AG04450 (cell line): ENCODE measurements at regions not wholly inside any gene's neighbourhood (a gene's known extent, or its start where the extent isn't known, plus 50 kb on each side); places are given as distances from the start of the nearest gene placed in this dataset.

Experiments
- CTCF ChIA-PET: fragments of 300-600, 350-600 bp; formaldehyde crosslinking; extraction: SDS; loops from one replicate; lab custom pipeline; 2022; ENCODE audit warnings: antibody characterized with exemption, inconsistent platforms; lab: Charles Lee
- POLR2A ChIA-PET: fragments of 350-600 bp; formaldehyde crosslinking; extraction: SDS; loops from one replicate; lab custom pipeline; 2021; ENCODE audit warnings: antibody characterized with exemption, inconsistent platforms; lab: Yijun Ruan, JAX
- DNase-seq: peaks from one replicate; pipeline ENCODE4 v3.0.0-alpha.2; 2011; ENCODE audit warnings: low read depth, low spot score
- H3K27ac ChIP-seq: one replicate; pipeline ENCODE4 v1.5.1; 2012; ENCODE audit warnings: low read depth, low read length, control low read depth
- H3K27me3 ChIP-seq: one replicate; pipeline ENCODE4 v1.6.0; 2012; ENCODE audit warnings: low read length; ENCODE audit not compliant: control insufficient read depth, insufficient read depth
- H3K4me3 ChIP-seq: 2 replicates; pipeline ENCODE4 v1.5.1; 2011; ENCODE audit warnings: mild to moderate bottlenecking, low read depth, low read length, control low read depth
- H3K9me3 ChIP-seq: 2 replicates; pipeline ENCODE4 v1.5.1; 2012; ENCODE audit warnings: low read length; ENCODE audit not compliant: control insufficient read depth, insufficient read depth
- CTCF ChIP-seq: IDR thresholded peaks from 2 replicates; pipeline ENCODE4 v1.5.1; 2011; ENCODE audit warnings: low read depth, low read length, control low read depth, inconsistent platforms

GRCh38 chr2:40803900-40804299, 352.0 kb upstream of the SLC8A1 start:
- DNase-seq: no peak

GRCh38 chr2:40809156-40809555, 357.3 kb upstream of the SLC8A1 start:
- CTCF ChIA-PET: interaction anchor here (0.5 kb wide), 1 partner anchor 1422 kb away, joined by 4 read pairs; no protein-coding TSS in a partner anchor
- no peak for TF ChIP-seq CTCF

More at GRCh38 chr2:40803900-40804299, 352.0 kb upstream of the SLC8A1 start:
- no peak overlapping the region for H3K27ac ChIP-seq
- H3K4me3 ChIP-seq: no peak overlapping the region
- ChIA-PET CTCF (no interaction called here), POLR2A (no interaction called here)
- TF ChIP-seq CTCF: no peak
- H3K9me3 ChIP-seq: no peaks in the 10 kb centered on the region
- H3K27me3 ChIP-seq: peaks cover 3% of the 10 kb centered on the region

GRCh38 chr2:40814616-40815015, 362.7 kb upstream of the SLC8A1 start:
- Histone ChIP-seq H3K27me3 (no peaks in the 10 kb centered on the region), H3K27ac (no peak overlapping the region), H3K9me3 (no peaks in the 10 kb centered on the region), H3K4me3 (no peak overlapping the region)
- DNase-seq: no peak
- TF ChIP-seq CTCF: no peak
- POLR2A ChIA-PET: no interaction called here
- CTCF ChIA-PET: interaction anchor here (0.6 kb wide), 1 partner anchor 377 kb away, joined by 3 read pairs; no protein-coding TSS in a partner anchor

More at GRCh38 chr2:40809156-40809555, 357.3 kb upstream of the SLC8A1 start:
- no peak for DNase-seq
- no peak overlapping the region for H3K27ac ChIP-seq
- H3K27me3 ChIP-seq: peaks cover 3% of the 10 kb centered on the region
- H3K4me3 ChIP-seq: no peak overlapping the region
- no peaks in the 10 kb centered on the region for H3K9me3 ChIP-seq
- POLR2A ChIA-PET: no interaction called here

GRCh38 chr2:40820319-40820718, 368.4 kb upstream of the SLC8A1 start:
- H3K9me3 ChIP-seq: no peaks in the 10 kb centered on the region
- no peak; the same call in 1 of the 2 replicates for TF ChIP-seq CTCF
- H3K27ac ChIP-seq: no peak overlapping the region
- H3K27me3 ChIP-seq: no peaks in the 10 kb centered on the region
- ChIA-PET POLR2A (no interaction called here), CTCF (interaction anchor here (0.5 to 1.4 kb wide), 2 partner anchors 403 to 607 kb away, joined by 3 read pairs; no protein-coding TSS in a partner anchor)
- DNase-seq: no peak
- no peak overlapping the region; the same call in 1 of the 2 replicates for H3K4me3 ChIP-seq

GRCh38 chr2:40823478-40823877, 371.6 kb upstream of the SLC8A1 start:
- H3K27ac ChIP-seq: no peak overlapping the region
- no peak overlapping the region for H3K4me3 ChIP-seq
- H3K27me3 ChIP-seq: no peaks in the 10 kb centered on the region
- CTCF ChIA-PET: no interaction called here
- no peak for DNase-seq
- no peaks in the 10 kb centered on the region for H3K9me3 ChIP-seq
- TF ChIP-seq CTCF: no peak
- POLR2A ChIA-PET: no interaction called here
